ENCODE measurements at regions not wholly inside any gene's neighbourhood (a gene's known extent, or its start where the extent isn't known, plus 50 kb on each side); places are given as distances from the start of the nearest gene placed in this dataset.

DNA sequence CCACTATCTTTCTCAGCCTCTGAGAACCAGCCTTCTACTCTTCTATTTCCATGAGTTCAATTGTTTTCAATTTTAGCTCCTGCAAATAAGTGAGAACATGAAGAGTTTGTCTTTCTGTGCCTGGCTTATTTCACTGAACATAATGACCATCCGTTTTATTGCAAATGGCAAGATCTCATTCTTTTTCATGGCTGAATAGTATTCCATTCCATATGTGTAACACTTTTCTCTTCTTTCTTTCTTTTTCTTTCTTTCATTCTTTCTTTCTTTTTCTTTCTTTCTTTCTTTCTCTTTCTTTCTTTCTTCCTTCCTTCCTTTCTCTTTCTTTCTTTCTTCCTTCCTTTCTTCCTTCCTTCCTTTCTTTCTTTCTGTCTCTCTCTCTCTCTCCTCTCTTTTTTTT, 228.7 kb downstream of the SHOX start:
- Histone ChIP-seq H3K9me3 (replicated peaks; ENCODE audit: control insufficient read depth, insufficient read depth, low read depth, low read length) (no peaks in the 10 kb centered on the region), H3K79me2 (ENCODE audit: control insufficient read depth, insufficient read depth, low read length) (no peaks in the 10 kb centered on the region), H2AFZ (ENCODE audit: low read depth, low read length) (no peak overlapping the region), H3K4me3 (no peak overlapping the region), H3K9ac (ENCODE audit: insufficient read depth in 1 of 2, low read depth in 2 of 2, low read length in 2 of 2) (no peak overlapping the region), H3K27ac (ENCODE audit: extremely low read depth, low read depth, low read length) (no peak overlapping the region), H4K20me1 (replicated peaks; ENCODE audit: control insufficient read depth, insufficient read depth, low read length) (no peaks in the 10 kb centered on the region), H3K9me1 (ENCODE audit: control insufficient read depth, insufficient read depth, low read length) (no peaks in the 10 kb centered on the region), H3K36me3 (ENCODE audit: control insufficient read depth, insufficient read depth, low read length) (no peaks in the 10 kb centered on the region), H3K4me2 (ENCODE audit: insufficient read depth, low read length) (no peak overlapping the region), H3K27me3 (ENCODE audit: control insufficient read depth in 2 of 2, insufficient read depth in 2 of 2, low read length in 2 of 2) (no peaks in the 10 kb centered on the region; a peak in 1 of 5 replicates), H3K4me1 (replicated peaks in 1 of 2; ENCODE audit: control insufficient read depth in 2 of 2, insufficient read depth in 2 of 2, low read length in 2 of 2) (no peaks in the 10 kb centered on the region)
- ATAC-seq (no peak), FAIRE-seq (no peak), DNase-seq (ENCODE audit: extremely low read depth in 1 of 4, low spot score in 3 of 4) (no peak)
- in situ Hi-C loops (cut with MboI) (no loop called here), intact Hi-C loops (cut with micrococcal nuclease) (no loop called here)
- no TSS peak for BruUV-seq (replicated peaks)
- WGBS (ENCODE audit: insufficient coverage, low coverage, missing lambda C conversion rate), result 0% methylated on average over 1 of the region's 1 CpG
- ChIA-PET POLR2A (no interaction called here), CTCF (ENCODE audit: low intra/inter-chr PET ratio) (no interaction called here)
- TF ChIP-seq ZC3H4 (CRISPR knock-in tag; IDR thresholded peaks at IDR 0.05; ENCODE audit: borderline replicate concordance), result no peak
- TF ChIP-seq, protein P1, sequence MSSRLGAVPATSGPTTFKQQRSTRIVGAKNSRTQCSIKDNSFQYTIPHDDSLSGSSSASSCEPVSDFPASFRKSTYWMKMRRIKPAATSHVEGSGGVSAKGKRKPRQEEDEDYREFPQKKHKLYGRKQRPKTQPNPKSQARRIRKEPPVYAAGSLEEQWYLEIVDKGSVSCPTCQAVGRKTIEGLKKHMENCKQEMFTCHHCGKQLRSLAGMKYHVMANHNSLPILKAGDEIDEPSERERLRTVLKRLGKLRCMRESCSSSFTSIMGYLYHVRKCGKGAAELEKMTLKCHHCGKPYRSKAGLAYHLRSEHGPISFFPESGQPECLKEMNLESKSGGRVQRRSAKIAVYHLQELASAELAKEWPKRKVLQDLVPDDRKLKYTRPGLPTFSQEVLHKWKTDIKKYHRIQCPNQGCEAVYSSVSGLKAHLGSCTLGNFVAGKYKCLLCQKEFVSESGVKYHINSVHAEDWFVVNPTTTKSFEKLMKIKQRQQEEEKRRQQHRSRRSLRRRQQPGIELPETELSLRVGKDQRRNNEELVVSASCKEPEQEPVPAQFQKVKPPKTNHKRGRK (tag; IDR thresholded peaks at IDR 0.05), result peak; percentile 71

DNA sequence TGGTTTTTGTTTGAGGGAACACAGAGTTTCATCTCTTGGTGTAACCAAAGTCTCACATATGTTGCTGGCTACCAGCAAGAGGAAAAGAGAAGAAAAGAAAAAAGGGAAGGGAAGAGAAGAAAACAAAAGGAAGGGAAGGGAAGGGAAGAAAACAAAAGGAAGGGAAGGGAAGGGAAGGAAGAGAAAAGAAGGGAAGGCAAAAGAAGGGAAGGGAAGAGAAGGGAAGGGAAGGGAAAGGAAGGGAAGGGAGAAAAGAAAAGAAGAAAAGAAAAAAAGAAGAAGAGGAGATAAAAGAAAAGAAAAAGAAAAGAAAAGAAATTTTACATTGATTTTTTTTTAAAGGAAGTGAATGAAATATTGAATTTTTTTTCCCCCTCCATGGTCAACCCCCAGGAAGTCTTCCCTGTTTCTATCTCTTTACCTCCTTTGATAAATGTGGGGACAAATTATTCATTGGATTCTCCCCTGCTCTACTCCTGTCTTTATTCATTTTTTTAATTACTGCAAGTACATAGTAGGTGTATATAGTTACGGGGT, 228.0 kb downstream of the SHOX start:
- Histone ChIP-seq H2AFZ (ENCODE audit: low read depth, low read length) (no peak overlapping the region), H3K4me2 (ENCODE audit: insufficient read depth, low read length) (no peak overlapping the region), H3K9me1 (ENCODE audit: control insufficient read depth, insufficient read depth, low read length) (no peaks in the 10 kb centered on the region), H3K9ac (ENCODE audit: insufficient read depth in 1 of 2, low read depth in 2 of 2, low read length in 2 of 2) (no peak overlapping the region), H3K27ac (ENCODE audit: extremely low read depth, low read depth, low read length) (no peak overlapping the region), H3K9me3 (replicated peaks; ENCODE audit: control insufficient read depth, insufficient read depth, low read depth, low read length) (no peaks in the 10 kb centered on the region), H3K4me1 (replicated peaks in 1 of 2; ENCODE audit: control insufficient read depth in 2 of 2, insufficient read depth in 2 of 2, low read length in 2 of 2) (no peaks in the 10 kb centered on the region), H3K4me3 (no peak overlapping the region), H3K79me2 (ENCODE audit: control insufficient read depth, insufficient read depth, low read length) (no peaks in the 10 kb centered on the region), H4K20me1 (replicated peaks; ENCODE audit: control insufficient read depth, insufficient read depth, low read length) (no peaks in the 10 kb centered on the region), H3K27me3 (ENCODE audit: control insufficient read depth in 2 of 2, insufficient read depth in 2 of 2, low read length in 2 of 2) (no peaks in the 10 kb centered on the region; a peak in 1 of 5 replicates), H3K36me3 (ENCODE audit: control insufficient read depth, insufficient read depth, low read length) (no peaks in the 10 kb centered on the region)
- no TSS peak for BruUV-seq (replicated peaks)
- in situ Hi-C loops (cut with MboI), result no loop called here
- POLR2A ChIA-PET, result no interaction called here
- ATAC-seq (no peak), DNase-seq (ENCODE audit: extremely low read depth in 1 of 4, low spot score in 3 of 4) (no peak), FAIRE-seq (no peak)
- WGBS (ENCODE audit: insufficient coverage, low coverage, missing lambda C conversion rate), result 0% methylated on average over 1 of the region's 1 CpG
- CTCF ChIA-PET (ENCODE audit: low intra/inter-chr PET ratio), result no interaction called here
- intact Hi-C loops (cut with micrococcal nuclease), result no loop called here
- TF ChIP-seq, protein P2, sequence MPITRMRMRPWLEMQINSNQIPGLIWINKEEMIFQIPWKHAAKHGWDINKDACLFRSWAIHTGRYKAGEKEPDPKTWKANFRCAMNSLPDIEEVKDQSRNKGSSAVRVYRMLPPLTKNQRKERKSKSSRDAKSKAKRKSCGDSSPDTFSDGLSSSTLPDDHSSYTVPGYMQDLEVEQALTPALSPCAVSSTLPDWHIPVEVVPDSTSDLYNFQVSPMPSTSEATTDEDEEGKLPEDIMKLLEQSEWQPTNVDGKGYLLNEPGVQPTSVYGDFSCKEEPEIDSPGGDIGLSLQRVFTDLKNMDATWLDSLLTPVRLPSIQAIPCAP (CRISPR knock-in tag; IDR thresholded peaks at IDR 0.05; ENCODE audit: borderline replicate concordance), result no peak
- TF ChIP-seq POLR2AphosphoS2 (IDR thresholded peaks at IDR 0.05; ENCODE audit: low read length), result no peak
- TF ChIP-seq, protein P3, sequence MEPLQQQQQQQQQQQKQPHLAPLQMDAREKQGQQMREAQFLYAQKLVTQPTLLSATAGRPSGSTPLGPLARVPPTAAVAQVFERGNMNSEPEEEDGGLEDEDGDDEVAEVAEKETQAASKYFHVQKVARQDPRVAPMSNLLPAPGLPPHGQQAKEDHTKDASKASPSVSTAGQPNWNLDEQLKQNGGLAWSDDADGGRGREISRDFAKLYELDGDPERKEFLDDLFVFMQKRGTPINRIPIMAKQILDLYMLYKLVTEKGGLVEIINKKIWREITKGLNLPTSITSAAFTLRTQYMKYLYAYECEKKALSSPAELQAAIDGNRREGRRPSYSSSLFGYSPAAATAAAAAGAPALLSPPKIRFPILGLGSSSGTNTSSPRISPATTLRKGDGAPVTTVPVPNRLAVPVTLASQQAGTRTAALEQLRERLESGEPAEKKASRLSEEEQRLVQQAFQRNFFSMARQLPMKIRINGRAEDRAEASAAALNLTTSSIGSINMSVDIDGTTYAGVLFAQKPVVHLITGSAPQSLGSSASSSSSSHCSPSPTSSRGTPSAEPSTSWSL (CRISPR knock-in tag; IDR thresholded peaks at IDR 0.05; ENCODE audit: borderline replicate concordance), result no peak
- TF ChIP-seq, protein P4, sequence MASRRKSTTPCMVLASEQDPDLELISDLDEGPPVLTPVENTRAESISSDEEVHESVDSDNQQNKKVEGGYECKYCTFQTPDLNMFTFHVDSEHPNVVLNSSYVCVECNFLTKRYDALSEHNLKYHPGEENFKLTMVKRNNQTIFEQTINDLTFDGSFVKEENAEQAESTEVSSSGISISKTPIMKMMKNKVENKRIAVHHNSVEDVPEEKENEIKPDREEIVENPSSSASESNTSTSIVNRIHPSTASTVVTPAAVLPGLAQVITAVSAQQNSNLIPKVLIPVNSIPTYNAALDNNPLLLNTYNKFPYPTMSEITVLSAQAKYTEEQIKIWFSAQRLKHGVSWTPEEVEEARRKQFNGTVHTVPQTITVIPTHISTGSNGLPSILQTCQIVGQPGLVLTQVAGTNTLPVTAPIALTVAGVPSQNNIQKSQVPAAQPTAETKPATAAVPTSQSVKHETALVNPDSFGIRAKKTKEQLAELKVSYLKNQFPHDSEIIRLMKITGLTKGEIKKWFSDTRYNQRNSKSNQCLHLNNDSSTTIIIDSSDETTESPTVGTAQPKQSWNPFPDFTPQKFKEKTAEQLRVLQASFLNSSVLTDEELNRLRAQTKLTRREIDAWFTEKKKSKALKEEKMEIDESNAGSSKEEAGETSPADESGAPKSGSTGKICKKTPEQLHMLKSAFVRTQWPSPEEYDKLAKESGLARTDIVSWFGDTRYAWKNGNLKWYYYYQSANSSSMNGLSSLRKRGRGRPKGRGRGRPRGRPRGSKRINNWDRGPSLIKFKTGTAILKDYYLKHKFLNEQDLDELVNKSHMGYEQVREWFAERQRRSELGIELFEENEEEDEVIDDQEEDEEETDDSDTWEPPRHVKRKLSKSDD (conservative IDR thresholded peaks at IDR 0.05; ENCODE audit: low read length), result no peak
- TF ChIP-seq, protein P5, sequence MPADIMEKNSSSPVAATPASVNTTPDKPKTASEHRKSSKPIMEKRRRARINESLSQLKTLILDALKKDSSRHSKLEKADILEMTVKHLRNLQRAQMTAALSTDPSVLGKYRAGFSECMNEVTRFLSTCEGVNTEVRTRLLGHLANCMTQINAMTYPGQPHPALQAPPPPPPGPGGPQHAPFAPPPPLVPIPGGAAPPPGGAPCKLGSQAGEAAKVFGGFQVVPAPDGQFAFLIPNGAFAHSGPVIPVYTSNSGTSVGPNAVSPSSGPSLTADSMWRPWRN (IDR thresholded peaks at IDR 0.05; ENCODE audit: low read depth), result no peak
- TF ChIP-seq ZBTB17 (CRISPR knock-in tag; IDR thresholded peaks at IDR 0.05), result no peak
- no peak for TF ChIP-seq ZEB2 (IDR thresholded peaks at IDR 0.05)
